ENCODE measurements at regions not wholly inside any gene's neighbourhood (a gene's known extent, or its start where the extent isn't known, plus 50 kb on each side); places are given as distances from the start of the nearest gene placed in this dataset.

DNA sequence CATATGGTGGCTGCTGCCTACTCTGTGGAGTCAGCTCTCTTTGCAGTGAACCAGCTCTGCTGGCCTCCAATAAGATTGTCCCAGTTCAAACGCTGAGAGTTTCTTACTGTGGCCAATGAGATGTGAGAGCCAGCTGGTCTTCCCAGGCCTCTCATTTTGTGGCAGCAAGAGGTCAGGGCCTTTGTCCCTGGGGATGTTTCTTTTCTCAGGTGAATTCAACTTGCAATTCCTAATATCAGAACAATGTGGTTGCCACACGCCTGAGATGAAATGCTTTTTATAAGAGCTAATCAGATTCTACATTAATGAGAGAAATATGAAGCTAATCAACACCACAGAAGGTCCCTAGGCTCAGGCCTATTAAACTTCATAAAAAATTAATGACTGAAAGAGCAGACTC lies 660.1 kb upstream of the CAMK1G start:
- DNase-seq, result no peak

- DNase-seq, result no peak
Observed at GRCh38 chr1:208923946-208924720, 659.4 kb upstream of the CAMK1G start.

- no peak for DNase-seq
Observed at GRCh38 chr1:208924928-208925327, 658.6 kb upstream of the CAMK1G start.

DNA sequence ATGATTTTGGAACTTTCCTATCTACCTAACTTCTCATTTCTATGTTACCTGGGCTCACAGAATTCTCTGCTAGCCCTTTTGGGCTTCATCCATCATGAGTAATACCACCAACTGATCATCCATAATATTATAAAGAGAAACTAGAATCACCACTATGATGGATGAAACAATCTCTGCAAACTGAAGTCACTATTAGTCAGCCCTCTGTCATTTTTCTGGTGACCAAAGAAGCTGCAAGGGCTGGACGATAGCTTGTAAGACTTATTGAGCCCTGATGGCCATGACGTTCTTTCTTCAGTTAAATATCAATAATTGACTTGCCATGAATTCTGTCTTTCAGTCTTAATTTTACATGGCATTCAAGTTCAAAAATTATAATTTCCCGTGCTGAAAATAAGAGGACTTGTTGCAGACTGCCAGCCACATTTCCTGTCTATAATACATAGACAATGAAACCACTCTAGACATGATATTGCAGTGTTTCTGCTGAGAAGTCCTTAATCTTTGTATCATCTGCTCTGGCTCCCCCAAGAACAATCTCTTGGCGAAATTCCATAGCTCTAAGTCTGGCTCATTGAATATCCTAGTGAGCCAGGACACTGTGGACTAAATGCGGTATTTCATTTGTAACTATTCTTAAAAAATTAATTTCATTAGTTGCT lies 655.0 kb upstream of the CAMK1G start:
- no peak for DNase-seq

DNA sequence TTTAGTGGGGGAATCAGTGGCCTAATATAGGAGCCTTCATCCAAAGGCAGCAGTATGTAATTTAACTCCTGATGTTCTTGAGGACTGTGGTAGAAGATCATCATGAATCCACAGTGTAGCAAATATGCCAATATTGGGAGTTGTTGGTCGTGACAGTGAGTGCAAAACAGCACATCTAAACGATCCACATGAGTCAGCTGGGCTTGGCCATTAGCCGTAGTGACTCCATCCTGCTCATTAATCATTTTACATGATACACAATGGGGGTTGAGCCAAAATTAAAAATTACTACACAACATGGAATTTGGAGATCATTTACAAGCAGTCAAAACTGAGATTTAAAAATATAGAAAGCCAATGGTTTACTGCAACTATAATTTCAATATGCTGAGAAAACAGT lies 653.9 kb upstream of the CAMK1G start:
- no peak for DNase-seq

DNA sequence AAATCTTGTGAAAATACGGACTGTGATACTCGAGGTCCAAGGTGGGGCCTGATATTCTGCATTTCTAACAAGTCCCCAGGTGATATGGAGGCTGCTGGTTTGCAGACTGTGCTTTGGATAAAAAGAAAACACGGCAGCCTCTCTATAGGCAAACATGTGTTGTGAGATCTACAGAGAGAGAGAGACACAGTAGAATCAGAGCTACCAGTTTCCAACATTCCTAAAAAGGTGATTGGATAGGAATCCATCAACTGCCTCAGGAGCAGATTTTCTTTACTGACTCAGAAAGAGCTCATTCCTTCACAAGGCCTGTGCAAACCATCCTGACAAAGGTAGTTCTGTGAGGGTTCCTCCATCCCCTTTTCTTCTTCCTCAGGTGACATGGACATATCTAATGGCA lies 651.6 kb upstream of the CAMK1G start:
- DNase-seq, result no peak

GRCh38 chr1:208933984-208934525 lies 649.5 kb upstream of the CAMK1G start:
- DNase-seq, result no peak

DNA sequence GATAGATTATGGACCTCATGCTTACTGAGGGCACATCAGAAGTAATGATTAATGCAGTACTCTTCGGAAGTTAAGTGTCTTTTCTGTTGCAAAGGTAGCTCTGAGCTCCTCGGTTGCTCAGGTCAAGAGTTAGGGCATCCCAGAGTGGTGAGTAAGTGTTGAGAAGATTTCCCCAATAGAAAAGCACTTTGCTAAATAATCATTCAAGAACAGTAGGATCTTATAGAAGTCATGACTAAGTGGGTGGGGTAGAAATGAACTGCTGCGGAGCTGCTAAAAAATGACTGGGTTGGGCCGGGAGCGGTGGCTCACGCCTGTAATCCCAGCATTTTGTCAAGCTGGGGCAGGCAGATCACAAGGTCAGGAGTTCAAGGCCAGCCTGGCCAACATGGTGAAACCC lies 648.6 kb upstream of the CAMK1G start:
- no peak for DNase-seq

DNA sequence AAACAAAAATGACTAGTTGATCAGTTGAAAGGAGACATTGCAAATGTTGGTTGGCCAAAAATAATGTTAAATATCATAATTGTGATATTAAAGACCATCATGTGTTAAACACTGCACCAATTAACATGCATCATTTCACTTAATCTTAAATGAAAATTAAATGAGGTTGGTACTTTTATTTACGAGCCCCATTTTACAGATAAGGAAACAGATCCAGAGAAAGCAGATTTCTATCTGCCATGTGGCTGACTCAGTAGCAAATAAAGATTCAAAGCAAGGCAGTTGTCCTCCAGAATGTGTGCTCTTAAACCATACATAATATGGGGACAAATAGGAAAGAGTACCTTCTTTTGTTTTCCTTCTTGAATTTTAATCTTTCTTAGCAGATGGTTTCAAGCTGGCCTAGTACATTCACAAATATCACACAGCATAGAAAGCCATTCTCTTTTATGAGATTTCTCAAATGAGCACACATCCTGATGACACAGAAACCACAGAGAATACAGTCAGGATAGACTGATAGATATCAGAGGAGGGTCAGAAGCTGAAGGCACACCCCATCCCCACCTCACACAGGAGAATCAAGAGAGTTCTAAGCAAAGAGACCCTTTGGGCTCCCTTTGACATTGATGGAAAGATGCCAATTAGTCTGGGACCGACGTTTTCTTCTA lies 647.9 kb upstream of the CAMK1G start:
- no peak for DNase-seq

DNA sequence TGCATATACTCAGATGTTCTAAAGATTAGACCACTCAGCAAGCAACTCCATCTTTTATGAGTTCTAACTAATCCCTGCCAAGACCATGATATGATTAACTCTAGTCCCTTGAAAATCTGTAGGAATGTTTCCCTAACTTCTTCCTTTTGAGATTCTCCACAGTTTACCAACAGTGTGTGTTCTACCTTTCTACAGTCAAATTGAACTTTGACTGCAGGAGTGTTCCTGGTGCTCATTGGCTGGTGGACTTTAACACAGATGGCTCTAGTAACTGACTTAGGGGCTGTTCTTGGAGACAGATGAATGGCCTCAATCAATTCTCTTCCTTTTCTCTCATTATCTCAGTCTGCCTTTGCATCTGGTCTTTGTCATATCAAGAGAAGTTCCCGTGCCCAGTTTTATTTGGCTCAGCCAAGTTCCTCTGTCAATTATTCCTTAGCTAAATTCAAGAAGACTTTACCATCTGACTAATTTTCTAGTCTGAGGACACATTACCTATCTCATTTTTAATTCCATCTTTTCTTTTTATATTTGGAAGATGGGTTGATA lies 643.9 kb upstream of the CAMK1G start:
- DNase-seq, result no peak

DNA sequence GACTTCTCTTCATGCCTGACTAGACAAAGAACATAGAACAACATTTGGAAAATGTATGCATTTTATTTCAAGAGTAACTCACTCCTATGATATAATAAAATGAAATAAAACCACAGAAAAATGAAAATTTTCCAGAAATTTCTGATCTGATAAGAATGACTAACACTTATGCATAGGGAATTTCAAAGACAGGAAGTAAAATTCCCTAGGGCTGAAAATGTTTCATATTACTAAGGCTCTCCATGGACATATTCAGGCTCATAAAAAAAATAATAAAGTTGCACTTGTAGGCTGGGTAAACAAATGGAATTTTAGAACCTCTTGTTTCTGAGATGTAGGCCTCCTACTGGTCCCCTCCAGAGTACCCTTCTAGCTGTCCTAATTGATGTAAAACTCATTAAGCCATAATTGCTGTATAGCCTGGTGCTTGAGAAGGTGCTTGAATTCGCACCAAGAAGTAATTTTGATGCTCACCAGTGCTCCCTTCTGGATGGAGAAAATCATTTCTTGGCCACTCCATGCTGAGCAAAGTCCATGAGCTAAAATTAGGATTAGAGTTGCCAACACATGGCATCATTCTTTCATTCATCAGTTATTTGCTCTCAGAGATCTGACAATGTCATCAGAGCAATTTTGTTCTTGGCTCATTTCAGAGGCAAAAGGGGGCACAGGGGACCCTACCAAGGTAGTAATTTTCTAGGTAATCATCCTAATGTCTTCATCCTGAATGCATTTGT lies 641.0 kb upstream of the CAMK1G start:
- no peak for DNase-seq

DNA sequence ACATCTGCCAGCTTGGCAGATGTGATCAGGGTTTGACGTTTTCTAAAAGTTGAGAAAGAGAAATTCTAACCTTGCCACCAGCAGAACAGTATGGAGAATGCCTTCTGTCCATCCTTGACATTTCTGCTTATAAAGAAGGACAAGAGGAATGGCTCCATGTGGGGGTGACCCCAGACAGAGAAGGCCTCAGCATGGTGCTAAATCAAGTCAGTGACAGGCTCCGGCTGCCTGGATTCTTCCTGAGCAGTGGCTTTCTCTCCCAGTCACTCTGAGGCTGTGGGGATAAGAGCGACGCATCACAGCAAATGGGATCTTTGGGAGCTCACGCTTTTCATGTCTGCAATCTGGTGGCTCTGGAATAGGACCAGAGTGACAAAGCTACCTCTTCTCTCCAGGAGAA lies 640.2 kb upstream of the CAMK1G start:
- DNase-seq, result no peak

DNA sequence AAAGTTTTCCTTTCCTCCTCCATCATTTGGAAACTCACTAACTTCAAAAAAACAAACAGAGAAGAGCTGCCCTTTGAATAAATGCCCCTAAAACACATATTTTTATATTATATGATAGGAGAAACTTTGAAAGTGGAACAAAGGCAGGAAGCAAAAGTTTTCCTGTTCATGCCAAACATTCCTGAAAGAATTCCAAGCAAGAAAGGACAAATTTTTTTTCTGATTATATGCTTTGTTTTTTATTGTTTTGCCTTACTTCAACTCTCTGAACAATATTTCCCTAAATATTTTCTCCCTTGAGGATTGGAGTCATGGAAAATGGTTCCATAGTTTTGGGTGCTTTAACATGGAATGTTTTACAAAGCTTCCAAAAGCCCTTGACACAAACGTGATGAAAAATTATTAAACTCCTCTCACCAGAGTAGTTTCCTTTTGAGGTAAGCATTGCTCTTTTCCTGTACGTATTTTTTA lies 638.5 kb upstream of the CAMK1G start:
- DNase-seq, result no peak

DNA sequence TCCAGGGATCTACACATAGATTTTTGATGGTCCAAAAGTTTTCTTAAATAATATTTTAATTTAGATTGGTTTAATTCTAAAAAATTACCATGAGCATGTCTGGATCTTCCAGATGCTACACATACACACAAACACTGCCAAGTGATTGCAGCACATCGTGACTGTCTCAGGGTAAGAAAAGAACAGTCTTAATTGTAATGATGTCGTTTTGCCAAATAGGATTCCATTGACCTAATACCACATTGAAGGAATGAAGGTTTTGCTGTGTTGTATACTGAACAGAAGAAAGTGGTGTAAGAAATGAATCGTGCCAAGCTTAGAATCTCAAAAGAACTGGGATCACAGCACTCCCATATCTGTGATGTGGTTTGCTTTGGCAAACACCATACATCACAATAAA lies 633.3 kb upstream of the CAMK1G start:
- no peak for DNase-seq

- no peak for DNase-seq
Observed at GRCh38 chr1:208951026-208951525, 632.4 kb upstream of the CAMK1G start.

GRCh38 chr1:208951908-208952307 lies 631.6 kb upstream of the CAMK1G start:
- DNase-seq, result no peak

DNA sequence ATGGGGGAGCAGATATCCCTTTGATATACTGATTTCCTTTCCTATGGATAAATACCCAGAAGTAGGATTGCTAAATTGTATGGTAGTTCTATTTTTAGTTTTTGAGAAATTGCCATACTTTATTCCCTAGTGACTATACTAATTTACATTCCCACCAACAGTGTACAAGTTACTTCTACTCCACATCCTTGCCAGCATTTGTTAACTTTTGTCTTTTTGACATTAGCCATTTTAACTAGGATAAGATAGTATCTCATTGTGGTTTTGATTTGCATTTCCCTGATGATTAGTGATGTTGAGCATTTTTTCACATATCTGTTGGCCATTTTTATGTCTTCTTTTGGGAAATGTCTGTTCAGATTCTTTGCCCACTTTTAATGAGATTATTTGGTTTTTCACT lies 620.6 kb upstream of the CAMK1G start:
- no peak for DNase-seq

DNA sequence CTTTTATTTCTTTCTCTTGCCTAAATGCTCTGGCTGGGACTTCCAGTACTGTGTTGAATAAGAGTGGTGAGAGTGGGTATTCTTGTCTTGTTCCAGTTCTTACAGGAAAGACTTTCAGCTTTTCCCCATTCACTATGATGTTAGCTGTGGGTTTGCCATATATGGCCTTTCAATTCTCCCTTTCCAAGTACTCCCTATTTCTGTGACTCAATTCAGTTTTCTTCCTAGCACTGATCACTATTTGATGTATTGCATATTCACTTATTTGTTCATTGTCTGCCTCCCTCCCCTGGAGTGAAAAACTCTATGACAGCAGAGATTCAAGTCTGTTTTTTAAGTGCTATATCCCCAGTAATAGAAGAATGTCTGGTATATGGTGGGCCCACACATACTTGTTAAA lies 618.2 kb upstream of the CAMK1G start:
- DNase-seq, result no peak

- no peak for DNase-seq
Observed at GRCh38 chr1:208967334-208967733, 616.2 kb upstream of the CAMK1G start.

DNA sequence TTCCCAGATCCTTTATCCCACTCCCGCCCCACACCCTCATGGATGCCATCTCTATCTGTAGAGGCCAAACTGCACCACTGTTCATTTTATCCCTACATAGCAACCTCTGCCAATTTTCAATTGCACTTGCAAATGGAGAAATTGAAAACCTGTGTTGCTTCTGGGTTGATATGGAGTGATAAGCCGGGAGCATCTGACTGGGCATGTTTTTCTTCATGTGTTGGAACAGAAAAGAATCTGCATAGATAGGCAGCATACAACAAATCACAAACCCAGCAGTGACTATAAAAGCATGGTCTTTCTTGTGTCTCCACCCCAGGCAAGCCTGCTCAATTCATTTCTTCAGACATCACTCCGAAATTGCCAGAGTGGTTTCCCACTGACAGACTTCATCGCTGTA lies 608.8 kb upstream of the CAMK1G start:
- no peak for DNase-seq

- DNase-seq, result no peak
Observed at GRCh38 chr1:208975456-208975855, 608.1 kb upstream of the CAMK1G start.

GRCh38 chr1:208977012-208977411 lies 606.5 kb upstream of the CAMK1G start:
- DNase-seq, result no peak
